IPS-NIHi7 (cell line): ENCODE measurements at regions not wholly inside any gene's neighbourhood (a gene's known extent, or its start where the extent isn't known, plus 50 kb on each side); places are given as distances from the start of the nearest gene placed in this dataset.
A peak's percentile ranks its signal among the peaks of the same experiment; 100 is the strongest.

Experiments
- DNase-seq: peaks from one replicate; pipeline ENCODE4 v3.0.0; 2012; ENCODE audit warnings: mixed read lengths; ENCODE audit errors: extremely low spot score

- DNase-seq, result no peak
These were observed 173.1 kb downstream of the NECTIN3 start for GRCh38 chr3:111244760-111245159.

GRCh38 chr3:111246967-111247760 lies 175.5 kb downstream of the NECTIN3 start:
- DNase-seq, result no peak

- no peak for DNase-seq
These were observed 176.8 kb downstream of the NECTIN3 start for GRCh38 chr3:111248406-111248805.

- DNase-seq, result no peak
These were observed 177.8 kb downstream of the NECTIN3 start for GRCh38 chr3:111249421-111249820.

GRCh38 chr3:111252779-111253178 lies 181.2 kb downstream of the NECTIN3 start:
- DNase-seq, result peak; percentile 47

GRCh38 chr3:111253733-111254132 lies 182.1 kb downstream of the NECTIN3 start:
- DNase-seq, result no peak

GRCh38 chr3:111260878-111261277 lies 189.3 kb downstream of the NECTIN3 start:
- DNase-seq, result no peak

GRCh38 chr3:111269777-111270176 lies 198.2 kb downstream of the NECTIN3 start:
- no peak for DNase-seq

GRCh38 chr3:111277226-111277625 lies 205.6 kb downstream of the NECTIN3 start:
- DNase-seq, result peak; percentile 44

GRCh38 chr3:111278959-111279358 lies 207.3 kb downstream of the NECTIN3 start:
- DNase-seq, result no peak

- DNase-seq, result no peak
These were observed 210.4 kb downstream of the NECTIN3 start for GRCh38 chr3:111282024-111282423.

GRCh38 chr3:111283165-111283564 lies 211.5 kb downstream of the NECTIN3 start:
- no peak for DNase-seq

- DNase-seq, result no peak
These were observed 213.0 kb downstream of the NECTIN3 start for GRCh38 chr3:111284503-111285183.

- no peak for DNase-seq
These were observed 213.5 kb downstream of the NECTIN3 start for GRCh38 chr3:111285184-111285538.

- DNase-seq, result no peak
These were observed 214.1 kb downstream of the NECTIN3 start for GRCh38 chr3:111285694-111286093.

GRCh38 chr3:111286746-111287145 lies 215.1 kb downstream of the NECTIN3 start:
- no peak for DNase-seq

GRCh38 chr3:111292117-111292516 lies 220.5 kb downstream of the NECTIN3 start:
- DNase-seq, result no peak

- DNase-seq, result no peak
These were observed 227.6 kb downstream of the NECTIN3 start for GRCh38 chr3:111299192-111299615.

GRCh38 chr3:111301238-111301798 lies 229.7 kb downstream of the NECTIN3 start:
- no peak for DNase-seq

GRCh38 chr3:111302063-111302462 lies 230.4 kb downstream of the NECTIN3 start:
- no peak for DNase-seq

- DNase-seq, result no peak
These were observed 232.1 kb downstream of the NECTIN3 start for GRCh38 chr3:111303760-111304159.

GRCh38 chr3:111307676-111308075 lies 234.3 kb upstream of the CD96 start:
- no peak for DNase-seq

- DNase-seq, result no peak
These were observed 230.9 kb upstream of the CD96 start for GRCh38 chr3:111311126-111311525.
